Immature natural killer cell (primary cell): ENCODE measurements at regions not wholly inside any gene's neighbourhood (a gene's known extent, or its start where the extent isn't known, plus 50 kb on each side); places are given as distances from the start of the nearest gene placed in this dataset.

ENCODE experiments used
- DNase-seq, 3 donors: peaks; one replicate each; pipeline ENCODE4 v3.0.0; 2022; ENCODE audit warnings: mixed read lengths in 1 of 3
- H3K27ac Mint-ChIP-seq, 6 donors: one replicate each; pipeline ENCODE4 v1.8.0; 2020; ENCODE audit warnings: mixed read lengths in 6 of 6, mild to moderate bottlenecking in 5 of 6, inconsistent platforms in 4 of 6, moderate library complexity in 3 of 6
- H3K27me3 Mint-ChIP-seq, 3 donors: one replicate each; pipeline ENCODE4 v1.8.0; 2020 to 2021; ENCODE audit warnings: low read depth in 3 of 3, mild to moderate bottlenecking in 3 of 3, mixed read lengths in 3 of 3, moderate library complexity in 3 of 3, inconsistent platforms in 1 of 3
- H3K36me3 Mint-ChIP-seq, 3 donors: one replicate each; pipeline ENCODE4 v1.8.0; 2020; ENCODE audit warnings: mixed read lengths in 3 of 3, inconsistent platforms in 2 of 3, mild to moderate bottlenecking in 2 of 3
- H3K4me1 Mint-ChIP-seq, 2 donors: one replicate each; pipeline ENCODE4 v1.8.0; 2020; ENCODE audit warnings: inconsistent platforms in 2 of 2, mild to moderate bottlenecking in 2 of 2, mixed read lengths in 2 of 2, moderate library complexity in 1 of 2
- H3K4me3 Mint-ChIP-seq, 5 donors: one replicate each; pipeline ENCODE4 v1.8.0; 2020; ENCODE audit warnings: mild to moderate bottlenecking in 5 of 5, mixed read lengths in 5 of 5, inconsistent platforms in 3 of 5, moderate library complexity in 3 of 5
- H3K9me3 Mint-ChIP-seq, 6 donors: one replicate each; pipeline ENCODE4 v1.8.0; 2020; ENCODE audit warnings: mild to moderate bottlenecking in 6 of 6, mixed read lengths in 6 of 6, inconsistent platforms in 4 of 6, moderate library complexity in 3 of 6

DNA sequence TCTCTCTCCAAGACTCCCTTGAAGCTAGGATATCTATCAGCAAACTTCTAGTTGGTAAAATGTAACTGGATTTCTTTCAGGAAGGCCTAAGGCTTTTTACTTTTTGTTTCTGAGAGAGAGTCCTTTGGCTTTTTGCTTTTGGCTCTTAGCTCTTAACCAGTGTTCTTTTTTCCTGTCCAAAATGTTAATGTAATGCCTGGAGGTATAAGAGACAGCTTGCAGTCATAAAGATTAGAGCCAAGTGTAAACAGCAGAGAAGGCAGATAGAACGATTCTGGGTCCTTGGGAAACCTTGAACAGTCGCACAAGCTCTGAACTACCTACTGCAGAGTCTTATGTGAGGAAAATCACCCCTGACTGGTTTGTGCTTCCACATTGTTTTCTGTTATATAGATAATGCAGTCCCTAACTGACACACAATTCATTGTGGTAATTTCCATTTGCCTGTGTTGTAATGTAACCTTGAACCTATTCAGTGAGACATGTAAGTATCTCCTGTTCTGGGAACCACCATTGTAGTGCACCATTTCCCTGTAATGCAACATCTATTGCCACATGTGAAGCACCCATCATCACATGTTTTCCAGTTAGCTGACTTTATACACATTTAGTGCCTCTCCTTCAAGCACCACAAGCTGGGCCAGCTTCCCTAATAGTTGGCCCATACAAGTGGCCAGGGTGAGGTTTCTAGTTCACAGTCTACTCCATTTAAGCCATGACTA, 1311.9 kb downstream of the ROBO1 start:
- H3K9me3 Mint-ChIP-seq = peaks cover 9 to 49% (median 16%) of the 10 kb centered on the region in 6 donors
- H3K27me3 Mint-ChIP-seq = peaks cover 0 to 3% (median 0%) of the 10 kb centered on the region in 3 donors
- H3K27ac Mint-ChIP-seq = no peak overlapping the region
- H3K36me3 Mint-ChIP-seq = no peaks in the 10 kb centered on the region
- DNase-seq = no peak
- no peak overlapping the region for H3K4me3 Mint-ChIP-seq
- H3K4me1 Mint-ChIP-seq = no peaks in the 10 kb centered on the region

- Mint-ChIP-seq H3K27ac (no peak overlapping the region), H3K4me3 (no peak overlapping the region), H3K9me3 (peaks cover 11 to 54% (median 21%) of the 10 kb centered on the region in 6 donors), H3K4me1 (no peaks in the 10 kb centered on the region), H3K27me3 (peaks cover 0 to 3% (median 0%) of the 10 kb centered on the region in 3 donors), H3K36me3 (no peaks in the 10 kb centered on the region)
- no peak for DNase-seq
These were observed 1308.0 kb downstream of the ROBO1 start for GRCh38 chr3:78459796-78460195.

- Mint-ChIP-seq H3K4me3 (no peak overlapping the region), H3K9me3 (peaks cover 19 to 55% (median 31%) of the 10 kb centered on the region in 6 donors), H3K27me3 (peaks cover 0 to 2% (median 0%) of the 10 kb centered on the region in 3 donors), H3K4me1 (no peaks in the 10 kb centered on the region), H3K27ac (no peak overlapping the region), H3K36me3 (no peaks in the 10 kb centered on the region)
- DNase-seq = no peak
These were observed 1305.8 kb downstream of the ROBO1 start for GRCh38 chr3:78462021-78462420.

DNA sequence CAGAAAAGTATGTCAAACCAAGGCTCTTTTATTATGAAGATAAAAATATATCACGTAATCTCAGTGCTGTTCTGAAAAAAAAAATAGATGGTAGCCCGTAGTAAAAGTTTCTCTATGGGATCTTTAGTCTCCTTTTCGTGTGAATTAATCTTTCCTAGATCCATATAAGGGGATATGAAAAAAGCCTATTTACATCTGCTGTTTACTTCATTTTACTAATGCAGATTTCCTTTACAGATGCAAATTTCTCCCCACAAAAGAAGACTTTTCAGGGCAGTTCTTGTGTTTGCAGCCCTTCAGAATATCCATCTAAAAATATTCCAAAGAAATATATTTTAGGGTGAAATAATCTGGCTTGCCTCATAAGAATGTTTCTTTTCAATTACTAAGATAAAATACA, 1291.7 kb downstream of the ROBO1 start:
- H3K9me3 Mint-ChIP-seq = peaks cover 5 to 42% (median 25%) of the 10 kb centered on the region in 6 donors
- no peak overlapping the region for H3K4me3 Mint-ChIP-seq
- DNase-seq = no peak
- H3K27ac Mint-ChIP-seq = no peak overlapping the region
- no peaks in the 10 kb centered on the region for H3K36me3 Mint-ChIP-seq
- no peaks in the 10 kb centered on the region for H3K27me3 Mint-ChIP-seq
- no peaks in the 10 kb centered on the region for H3K4me1 Mint-ChIP-seq

GRCh38 chr3:78481050-78481449, 1286.7 kb downstream of the ROBO1 start:
- peaks cover 0 to under 1% (median 0%) of the 10 kb centered on the region in 3 donors for H3K36me3 Mint-ChIP-seq
- H3K9me3 Mint-ChIP-seq = peaks cover 6 to 36% (median 14%) of the 10 kb centered on the region in 6 donors
- H3K4me1 Mint-ChIP-seq = no peaks in the 10 kb centered on the region
- DNase-seq = no peak
- H3K4me3 Mint-ChIP-seq = no peak overlapping the region
- H3K27me3 Mint-ChIP-seq = no peaks in the 10 kb centered on the region
- no peak overlapping the region for H3K27ac Mint-ChIP-seq

DNA sequence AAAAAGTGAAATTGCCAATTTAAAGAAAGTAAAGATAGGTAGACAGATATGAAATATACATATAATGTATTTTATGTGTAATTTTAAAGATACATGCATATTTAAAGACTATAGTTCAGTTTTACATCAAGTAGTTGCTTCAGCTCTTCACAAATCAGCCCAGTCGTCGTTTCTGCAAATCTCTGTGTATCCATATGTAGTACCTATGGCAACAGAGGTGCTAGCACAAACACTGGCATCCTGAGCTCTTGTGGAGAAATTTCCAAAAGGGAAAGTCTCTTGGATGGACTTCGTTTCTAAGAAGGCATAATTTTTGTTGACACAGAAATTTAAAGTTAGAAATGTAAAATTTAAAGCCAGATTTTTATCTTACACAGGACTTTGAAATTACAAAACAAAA, 1284.7 kb downstream of the ROBO1 start:
- no peak for DNase-seq
- H3K4me3 Mint-ChIP-seq = no peak overlapping the region
- H3K27ac Mint-ChIP-seq = no peak overlapping the region
- no peaks in the 10 kb centered on the region for H3K27me3 Mint-ChIP-seq
- peaks cover 0 to 3% (median 0%) of the 10 kb centered on the region in 3 donors for H3K36me3 Mint-ChIP-seq
- no peaks in the 10 kb centered on the region for H3K4me1 Mint-ChIP-seq
- peaks cover 8 to 36% (median 16%) of the 10 kb centered on the region in 6 donors for H3K9me3 Mint-ChIP-seq

GRCh38 chr3:78494851-78495250, 1272.9 kb downstream of the ROBO1 start:
- Mint-ChIP-seq H3K27ac (no peak overlapping the region), H3K36me3 (no peaks in the 10 kb centered on the region), H3K9me3 (peaks cover 2 to 26% (median 5%) of the 10 kb centered on the region in 6 donors), H3K4me3 (no peak overlapping the region), H3K27me3 (no peaks in the 10 kb centered on the region), H3K4me1 (no peaks in the 10 kb centered on the region)
- DNase-seq = no peak

DNA sequence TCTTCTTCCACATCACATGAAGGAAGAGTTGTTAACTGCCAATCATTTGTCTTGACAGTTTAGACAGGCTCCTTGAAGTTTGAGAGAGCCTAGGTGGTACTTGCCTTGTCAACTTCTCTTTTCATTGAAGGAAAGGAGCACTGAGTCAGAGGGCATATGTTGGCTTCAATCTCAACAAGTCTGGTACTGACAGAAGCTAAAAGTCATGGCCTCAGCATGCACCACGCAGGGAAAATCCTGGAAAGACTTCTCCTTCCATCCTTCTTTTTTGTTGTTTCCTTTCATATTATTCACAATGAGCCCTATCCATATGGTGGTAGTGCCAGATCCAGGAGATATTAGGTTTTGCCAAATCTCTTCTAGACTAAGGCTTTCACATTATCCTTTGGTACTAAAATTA, 1272.5 kb downstream of the ROBO1 start:
- H3K9me3 Mint-ChIP-seq = peaks cover 2 to 26% (median 4%) of the 10 kb centered on the region in 6 donors
- H3K27ac Mint-ChIP-seq = no peak overlapping the region
- no peaks in the 10 kb centered on the region for H3K36me3 Mint-ChIP-seq
- no peak overlapping the region for H3K4me3 Mint-ChIP-seq
- no peak for DNase-seq
- no peaks in the 10 kb centered on the region for H3K4me1 Mint-ChIP-seq
- no peaks in the 10 kb centered on the region for H3K27me3 Mint-ChIP-seq

GRCh38 chr3:78496501-78496900, 1271.3 kb downstream of the ROBO1 start:
- Mint-ChIP-seq H3K4me1 (no peaks in the 10 kb centered on the region), H3K36me3 (no peaks in the 10 kb centered on the region), H3K9me3 (peaks cover 3 to 31% (median 7%) of the 10 kb centered on the region in 6 donors), H3K27me3 (peaks cover 0 to 2% (median 0%) of the 10 kb centered on the region in 3 donors), H3K4me3 (no peak overlapping the region), H3K27ac (no peak overlapping the region)
- DNase-seq = no peak

DNA sequence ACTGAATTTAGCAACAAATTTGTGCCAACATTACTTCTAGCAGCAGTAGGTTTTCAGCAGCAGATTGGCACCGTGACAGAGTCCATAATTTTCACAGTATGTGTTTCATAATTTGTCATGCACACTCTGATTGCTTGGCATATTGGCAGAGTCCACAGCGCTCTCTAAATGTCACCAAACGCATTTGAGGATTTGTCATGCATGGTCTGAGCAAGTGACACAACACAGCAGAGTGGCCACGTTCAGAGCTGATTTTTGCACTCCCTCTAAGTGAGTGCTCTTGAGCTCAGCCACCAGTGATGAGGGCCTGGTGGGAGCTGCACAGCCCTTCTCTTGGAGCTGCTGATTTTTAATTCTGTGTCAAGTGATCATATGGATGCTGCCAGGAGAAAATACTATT, 1270.8 kb downstream of the ROBO1 start:
- H3K9me3 Mint-ChIP-seq = peaks cover 3 to 37% (median 9%) of the 10 kb centered on the region in 6 donors
- H3K36me3 Mint-ChIP-seq = no peaks in the 10 kb centered on the region
- peaks cover 0 to 2% (median 0%) of the 10 kb centered on the region in 3 donors for H3K27me3 Mint-ChIP-seq
- H3K4me1 Mint-ChIP-seq = no peaks in the 10 kb centered on the region
- H3K27ac Mint-ChIP-seq = no peak overlapping the region
- no peak for DNase-seq
- no peak overlapping the region for H3K4me3 Mint-ChIP-seq

- no peak overlapping the region for H3K4me3 Mint-ChIP-seq
- no peak for DNase-seq
- no peaks in the 10 kb centered on the region for H3K4me1 Mint-ChIP-seq
- H3K27me3 Mint-ChIP-seq = peaks cover 0 to 3% (median 0%) of the 10 kb centered on the region in 3 donors
- peaks cover 3 to 42% (median 9%) of the 10 kb centered on the region in 6 donors for H3K9me3 Mint-ChIP-seq
- H3K27ac Mint-ChIP-seq = no peak overlapping the region
- H3K36me3 Mint-ChIP-seq = no peaks in the 10 kb centered on the region
These were observed 1270.0 kb downstream of the ROBO1 start for GRCh38 chr3:78497767-78498166.

GRCh38 chr3:78506061-78506460, 1261.7 kb downstream of the ROBO1 start:
- Mint-ChIP-seq H3K4me3 (no peak overlapping the region), H3K9me3 (peaks cover 9 to 51% (median 25%) of the 10 kb centered on the region in 6 donors), H3K36me3 (no peaks in the 10 kb centered on the region), H3K27ac (no peak overlapping the region), H3K4me1 (no peaks in the 10 kb centered on the region), H3K27me3 (peaks cover 0 to 2% (median 1%) of the 10 kb centered on the region in 3 donors)
- no peak for DNase-seq

GRCh38 chr3:78506581-78507195, 1261.1 kb downstream of the ROBO1 start:
- H3K36me3 Mint-ChIP-seq = no peaks in the 10 kb centered on the region
- H3K27me3 Mint-ChIP-seq = peaks cover 0 to 2% (median 1%) of the 10 kb centered on the region in 3 donors
- peaks cover 12 to 48% (median 23%) of the 10 kb centered on the region in 6 donors for H3K9me3 Mint-ChIP-seq
- DNase-seq = no peak
- no peak overlapping the region for H3K27ac Mint-ChIP-seq
- H3K4me1 Mint-ChIP-seq = no peaks in the 10 kb centered on the region
- H3K4me3 Mint-ChIP-seq = no peak overlapping the region

- Mint-ChIP-seq H3K4me3 (no peak overlapping the region), H3K27ac (no peak overlapping the region)
These were observed 1260.4 kb downstream of the ROBO1 start for GRCh38 chr3:78507196-78507984.

More at GRCh38 chr3:78507196-78507984, 1260.4 kb downstream of the ROBO1 start:
- Mint-ChIP-seq H3K4me1 (no peaks in the 10 kb centered on the region), H3K9me3 (peaks cover 12 to 49% (median 22%) of the 10 kb centered on the region in 6 donors), H3K27me3 (peaks cover 0 to 1% (median 0%) of the 10 kb centered on the region in 3 donors), H3K36me3 (peaks cover 0 to 3% (median 0%) of the 10 kb centered on the region in 3 donors)
- DNase-seq = no peak
